ENCODE measurements at regions not wholly inside any gene's neighbourhood (a gene's known extent, or its start where the extent isn't known, plus 50 kb on each side); places are given as distances from the start of the nearest gene placed in this dataset.

GRCh38 chr5:133721365-133721764 is 109.0 kb upstream of the FSTL4 start:
- no peak for TF ChIP-seq CTCF (IDR thresholded peaks at IDR 0.05)
- TF ChIP-seq SIN3A (IDR thresholded peaks at IDR 0.05; ENCODE audit: borderline replicate concordance, insufficient read depth, low read depth, low read length): no peak
- TF ChIP-seq REST (IDR thresholded peaks at IDR 0.05; ENCODE audit: insufficient read depth in 1 of 2, low read depth in 2 of 2, low read length in 1 of 2): no peak
- TF ChIP-seq POLR2AphosphoS5 (IDR thresholded peaks at IDR 0.05; ENCODE audit: low read depth, low read length): no peak

Measured in Panc1 (cell line).